HG03108 (cell line): ENCODE measurements at regions not wholly inside any gene's neighbourhood (a gene's known extent, or its start where the extent isn't known, plus 50 kb on each side); places are given as distances from the start of the nearest gene placed in this dataset.
"Not testable (repeated sequence)": the region's sequence is repeated elsewhere in the genome, so short reads cannot be mapped to it uniquely, and the experiment has no call there.

Experiments
- ATAC-seq: cut with Tn5 transposase; IDR thresholded peaks from one replicate; pipeline ENCODE4 v1.9.1; 2021; ENCODE audit warnings: moderate library complexity; ENCODE audit not compliant: unreplicated experiment

DNA sequence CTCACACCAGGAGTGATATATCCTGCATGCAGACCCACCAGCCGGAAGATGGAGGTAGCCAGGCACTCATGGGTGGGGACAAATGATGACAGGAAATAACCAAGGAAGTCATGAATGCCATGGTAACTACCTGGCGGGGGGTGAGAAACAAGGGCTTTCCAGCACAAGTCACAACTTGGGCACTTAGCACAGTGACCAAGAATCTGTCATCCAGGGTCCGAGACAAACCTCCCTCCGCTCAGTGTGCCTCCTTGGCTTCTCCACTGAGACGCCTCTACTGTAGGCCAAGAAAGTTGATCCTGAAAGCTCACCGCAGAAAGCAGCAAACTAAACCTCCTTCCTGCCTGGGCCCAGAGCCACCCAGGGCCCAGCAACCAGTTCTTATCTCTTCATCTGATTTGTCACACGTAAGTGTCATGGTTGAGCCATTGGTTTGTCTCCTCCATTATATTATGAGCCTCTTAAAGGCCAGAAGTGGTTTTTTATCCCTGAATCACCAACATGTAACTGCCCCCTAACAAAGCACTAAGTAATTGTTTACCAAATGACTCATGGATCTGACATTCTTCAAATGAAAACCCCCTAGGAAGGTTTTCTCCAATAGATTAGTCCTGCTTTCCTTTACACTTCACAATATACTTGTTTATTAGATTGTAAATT lies 84.3 kb upstream of the TAB2 start:
- no peak for ATAC-seq

GRCh38 chr6:149234051-149234962 lies 83.2 kb upstream of the TAB2 start:
- no peak for ATAC-seq

DNA sequence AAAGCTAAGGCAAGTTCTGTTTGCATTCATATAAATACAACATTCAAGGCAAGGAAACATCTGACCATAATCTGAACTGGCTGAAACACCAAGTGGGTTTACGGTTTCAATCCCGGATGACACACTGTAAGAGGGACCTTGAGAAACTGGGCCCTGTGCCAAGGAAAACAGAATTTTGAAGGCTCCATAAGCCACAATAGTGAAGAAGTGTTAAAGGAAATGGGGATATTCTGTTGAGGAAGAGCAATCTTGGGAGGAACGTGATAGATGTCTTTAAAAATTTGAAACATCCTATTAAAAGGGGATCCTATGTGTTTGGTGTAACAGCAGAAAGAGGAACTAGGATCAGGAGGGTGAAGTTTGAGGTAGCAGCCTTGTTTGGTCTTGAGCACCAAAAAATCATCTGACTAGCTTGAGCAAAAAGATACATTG lies 82.4 kb upstream of the TAB2 start:
- peak; percentile 73 for ATAC-seq

DNA sequence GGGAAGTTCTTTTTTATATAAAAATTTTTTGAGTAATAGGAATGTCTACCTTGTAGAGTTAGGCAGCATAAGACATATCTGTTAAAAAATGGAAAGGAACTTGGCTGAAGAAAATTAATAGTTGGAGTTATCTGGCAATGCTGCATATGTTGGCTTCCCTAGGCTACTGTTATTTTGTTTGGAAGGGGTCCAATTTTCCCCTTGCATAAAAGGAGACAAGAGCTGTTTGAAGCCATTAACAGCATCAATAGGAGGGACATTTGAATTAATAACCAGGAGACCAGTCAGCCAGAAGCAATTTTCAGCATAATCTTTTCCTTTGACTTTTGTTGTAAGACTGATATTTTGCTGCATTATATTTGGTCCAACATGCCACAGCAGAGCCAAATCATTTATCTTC lies 80.9 kb upstream of the TAB2 start:
- no peak for ATAC-seq

DNA sequence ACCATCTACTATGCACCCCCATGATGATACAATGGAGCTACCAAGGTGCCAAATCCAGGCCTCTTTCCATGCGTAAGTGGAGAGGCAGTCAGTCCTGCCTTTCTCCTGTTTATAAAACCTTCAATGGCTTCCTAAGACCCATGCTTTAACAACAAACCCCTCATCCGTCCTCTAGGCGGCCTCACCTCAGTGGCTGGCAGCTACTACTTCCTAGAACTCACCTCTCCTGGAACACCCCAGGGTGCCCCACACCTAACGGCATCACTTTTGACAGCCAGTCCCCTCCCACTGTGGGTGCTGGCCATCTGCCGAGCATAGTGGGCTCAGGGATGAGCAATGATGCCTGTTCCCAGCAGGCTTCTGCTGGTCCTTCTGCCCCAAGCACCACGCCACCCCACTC lies 80.0 kb upstream of the TAB2 start:
- no peak for ATAC-seq

GRCh38 chr6:149239573-149240209 lies 77.8 kb upstream of the TAB2 start:
- no peak for ATAC-seq

DNA sequence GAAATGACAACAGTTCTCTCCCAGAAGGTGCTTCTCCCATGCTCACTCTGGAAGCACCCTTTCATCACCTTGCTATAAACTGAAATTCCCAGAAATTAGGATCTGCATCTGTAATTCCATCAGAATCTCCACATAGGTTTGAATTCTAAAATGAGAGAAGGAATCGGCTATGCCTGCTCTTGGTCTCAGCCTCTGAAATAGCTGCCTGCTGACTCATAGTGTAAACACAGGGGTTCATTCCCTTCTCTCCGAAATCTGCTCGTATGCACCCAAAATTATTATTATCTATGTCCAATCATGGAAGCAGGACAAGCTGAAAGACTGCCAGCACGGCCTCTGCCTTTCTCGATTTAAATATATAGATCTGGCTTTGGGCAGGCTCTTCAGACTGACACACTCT lies 74.6 kb upstream of the TAB2 start:
- no peak for ATAC-seq

DNA sequence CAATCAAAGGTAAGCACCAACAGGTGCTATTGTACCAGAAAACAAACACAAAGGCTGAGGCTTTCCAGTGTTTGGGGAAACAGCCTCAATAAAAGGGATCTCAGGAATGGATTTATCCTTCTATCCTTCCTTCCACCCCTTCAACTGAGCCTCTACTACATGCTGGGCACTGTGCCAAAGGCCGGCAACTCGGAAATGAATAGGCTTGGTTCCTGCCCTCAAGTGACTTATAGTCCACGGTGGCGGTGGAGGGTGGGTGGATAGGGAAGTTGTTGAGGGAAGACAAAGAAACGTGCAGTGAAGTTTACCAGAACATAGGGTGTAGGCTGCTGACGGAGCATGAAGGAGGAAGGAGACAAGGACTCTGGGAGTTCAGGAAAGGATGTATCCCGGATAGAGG lies 73.4 kb upstream of the TAB2 start:
- no peak for ATAC-seq

GRCh38 chr6:149246691-149247384 lies 70.7 kb upstream of the TAB2 start:
- ATAC-seq: peak; percentile 95

GRCh38 chr6:149247385-149247763 lies 70.1 kb upstream of the TAB2 start:
- ATAC-seq: no peak

DNA sequence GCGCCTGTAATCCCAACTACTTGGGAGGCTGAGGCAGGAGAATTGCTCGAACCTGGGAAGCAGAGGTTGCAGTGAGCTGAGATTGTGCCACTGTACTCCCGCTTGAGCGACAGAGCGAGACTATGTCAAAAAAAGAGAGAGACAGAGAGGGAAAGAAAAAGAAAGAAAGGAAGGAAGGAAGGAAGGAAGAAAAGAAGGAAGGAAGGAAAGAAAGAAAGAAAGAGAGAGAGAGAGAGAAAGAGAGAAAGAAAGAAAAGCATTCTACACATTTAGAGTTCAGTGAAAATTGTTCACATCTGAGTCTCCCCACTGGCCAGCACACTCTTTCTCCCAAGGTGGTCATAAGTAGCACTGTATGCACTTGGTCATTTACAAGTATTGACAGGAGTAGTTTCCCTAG lies 69.2 kb upstream of the TAB2 start:
- ATAC-seq: not testable (repeated sequence)

GRCh38 chr6:149248693-149249369 lies 68.7 kb upstream of the TAB2 start:
- ATAC-seq: no peak

- no peak for ATAC-seq
These were observed 67.8 kb upstream of the TAB2 start for GRCh38 chr6:149249370-149250357.

GRCh38 chr6:149250951-149251350 lies 66.6 kb upstream of the TAB2 start:
- ATAC-seq: no peak

DNA sequence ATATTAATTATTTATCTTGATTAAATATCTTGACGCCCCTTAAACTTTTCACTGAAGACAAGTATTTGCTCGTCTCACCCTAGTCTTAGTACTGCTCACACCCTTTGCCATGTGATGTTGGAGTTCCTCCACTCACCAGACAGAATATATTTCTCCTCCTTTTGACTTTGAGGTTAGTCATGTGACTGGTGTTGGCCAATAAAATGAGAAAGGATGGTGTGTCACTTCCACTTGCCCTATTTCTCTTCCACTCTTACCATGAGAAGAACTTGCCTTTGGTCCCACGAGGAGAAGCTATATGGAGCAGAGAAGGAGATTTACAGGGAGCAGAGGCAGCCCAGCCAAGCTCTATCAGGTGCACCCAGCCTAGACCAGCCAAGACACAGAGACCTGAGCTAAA lies 64.9 kb upstream of the TAB2 start:
- ATAC-seq: no peak

- no peak for ATAC-seq
These were observed 63.3 kb upstream of the TAB2 start for GRCh38 chr6:149254253-149254652.

DNA sequence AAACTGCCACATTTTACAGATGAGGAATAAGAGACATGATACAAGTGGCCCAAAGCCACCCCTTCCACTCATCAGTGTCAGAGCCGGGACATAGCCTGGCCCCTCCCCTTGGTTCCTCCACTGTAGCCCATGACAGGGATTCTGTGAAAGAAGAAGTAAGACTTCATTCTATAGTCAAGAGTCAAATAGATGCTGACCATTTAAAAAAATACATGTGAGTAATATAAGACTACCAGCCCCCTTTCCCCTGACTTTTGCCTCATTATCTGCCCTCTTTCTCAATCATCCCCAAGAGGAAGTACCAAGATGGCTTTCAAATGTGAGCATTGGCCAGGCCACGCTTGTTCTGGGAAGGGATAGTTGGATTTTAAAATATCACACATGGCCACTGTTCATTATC lies 57.8 kb upstream of the TAB2 start:
- ATAC-seq: no peak

DNA sequence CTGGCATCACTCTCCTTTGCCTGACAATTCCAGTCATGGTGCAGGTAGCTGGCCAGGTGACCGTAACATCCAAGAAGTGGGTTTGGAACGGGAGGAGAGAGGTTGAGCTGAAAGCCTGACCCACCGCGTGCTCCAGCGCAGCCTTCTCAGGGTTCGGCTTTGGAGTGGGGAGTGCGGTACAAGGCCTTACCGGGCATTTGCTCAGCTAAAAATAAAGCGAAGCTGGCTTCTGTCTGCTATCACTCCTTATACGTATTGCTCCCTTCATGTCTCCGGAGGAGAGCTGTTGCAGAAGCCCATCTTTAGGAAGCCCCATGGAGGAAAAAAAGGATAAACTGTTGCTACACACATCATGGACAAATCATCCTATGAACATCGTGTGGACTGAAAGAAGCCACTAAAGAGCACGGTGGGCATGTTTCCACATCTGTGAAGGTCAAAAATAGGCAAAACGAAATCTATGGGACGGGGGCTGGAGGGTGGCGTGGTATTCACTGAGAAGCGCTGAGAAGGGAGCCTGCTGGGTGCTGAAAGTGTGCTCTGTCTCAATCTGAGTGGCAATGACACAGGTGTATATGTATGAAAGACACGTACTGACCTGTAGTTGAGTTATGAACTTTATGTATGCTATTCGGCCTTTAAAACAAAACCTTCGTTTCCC lies 57.2 kb upstream of the TAB2 start:
- no peak for ATAC-seq
